Tibial nerve (tissue), 4 donors: ENCODE measurements at regions not wholly inside any gene's neighbourhood (a gene's known extent, or its start where the extent isn't known, plus 50 kb on each side); places are given as distances from the start of the nearest gene placed in this dataset.

Experiments used
- EP300 ChIP-seq, 2 donors: sonication (generic); formaldehyde crosslinking; IDR thresholded peaks; one replicate each; pipeline ENCODE4 v1.6.1; 2017; ENCODE audit warnings: antibody characterized with exemption in 2 of 2, mild to moderate bottlenecking in 1 of 2
- POLR2A ChIP-seq, 2 donors: fragments of 450-650 bp; IDR thresholded peaks; one replicate each; pipeline ENCODE4 v1.6.1; 2017; ENCODE audit warnings: antibody characterized with exemption in 2 of 2, mild to moderate bottlenecking in 2 of 2, moderate library complexity in 2 of 2
- TF ChIP-seq, protein P1 (sequence below), 5 experiments: fragments of 200-600 bp in 3 of 5; fragments of 450-650 bp in 2 of 5; sonication (generic) in 3 of 5; IDR thresholded peaks; one replicate each; pipeline ENCODE4 v1.5.1; 2016 to 2019; ENCODE audit warnings: antibody characterized with exemption in 5 of 5, mild to moderate bottlenecking in 3 of 5, moderate library complexity in 2 of 5

DNA sequence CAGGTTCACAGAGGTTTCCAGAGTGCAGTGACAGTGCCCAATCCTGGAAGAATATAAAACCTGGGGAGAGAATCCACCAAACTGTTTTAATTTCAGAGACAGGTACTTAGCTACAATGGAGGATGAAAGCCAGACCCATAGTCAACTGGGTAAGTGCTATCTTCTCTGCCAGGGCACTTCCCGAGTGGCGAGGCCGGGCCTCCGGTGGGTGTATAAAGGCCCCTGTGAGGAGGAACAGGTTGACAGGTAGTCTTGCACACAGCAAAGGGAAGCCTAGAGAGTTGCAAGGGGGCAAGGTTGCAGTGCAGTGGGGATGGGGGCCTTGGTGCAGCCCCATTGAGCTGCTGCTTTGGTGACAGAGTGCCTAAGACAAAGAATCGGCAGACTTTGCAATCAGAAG is 130.7 kb downstream of the SLC38A6 start:
- TF ChIP-seq, protein P1, sequence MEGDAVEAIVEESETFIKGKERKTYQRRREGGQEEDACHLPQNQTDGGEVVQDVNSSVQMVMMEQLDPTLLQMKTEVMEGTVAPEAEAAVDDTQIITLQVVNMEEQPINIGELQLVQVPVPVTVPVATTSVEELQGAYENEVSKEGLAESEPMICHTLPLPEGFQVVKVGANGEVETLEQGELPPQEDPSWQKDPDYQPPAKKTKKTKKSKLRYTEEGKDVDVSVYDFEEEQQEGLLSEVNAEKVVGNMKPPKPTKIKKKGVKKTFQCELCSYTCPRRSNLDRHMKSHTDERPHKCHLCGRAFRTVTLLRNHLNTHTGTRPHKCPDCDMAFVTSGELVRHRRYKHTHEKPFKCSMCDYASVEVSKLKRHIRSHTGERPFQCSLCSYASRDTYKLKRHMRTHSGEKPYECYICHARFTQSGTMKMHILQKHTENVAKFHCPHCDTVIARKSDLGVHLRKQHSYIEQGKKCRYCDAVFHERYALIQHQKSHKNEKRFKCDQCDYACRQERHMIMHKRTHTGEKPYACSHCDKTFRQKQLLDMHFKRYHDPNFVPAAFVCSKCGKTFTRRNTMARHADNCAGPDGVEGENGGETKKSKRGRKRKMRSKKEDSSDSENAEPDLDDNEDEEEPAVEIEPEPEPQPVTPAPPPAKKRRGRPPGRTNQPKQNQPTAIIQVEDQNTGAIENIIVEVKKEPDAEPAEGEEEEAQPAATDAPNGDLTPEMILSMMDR (IDR thresholded peaks at IDR 0.05), result no peak
- TF ChIP-seq POLR2A (IDR thresholded peaks at IDR 0.05) (no peak), EP300 (IDR thresholded peaks at IDR 0.05) (no peak)
